ENCODE measurements at regions not wholly inside any gene's neighbourhood (a gene's known extent, or its start where the extent isn't known, plus 50 kb on each side); places are given as distances from the start of the nearest gene placed in this dataset.

GRCh38 chrX:16518131-16518530, 131.8 kb upstream of the S100G start:
- no peak for DNase-seq (ENCODE audit: low read depth, low spot score)
- CTCF ChIA-PET = no interaction called here
- POLR2A ChIA-PET = no interaction called here
- no peak for TF ChIP-seq CTCF (IDR thresholded peaks at IDR 0.05; ENCODE audit: insufficient read depth, low read length, missing control alignments)
- H3K4me3 ChIP-seq (ENCODE audit: low read depth, low read length) = no peak overlapping the region

DNA sequence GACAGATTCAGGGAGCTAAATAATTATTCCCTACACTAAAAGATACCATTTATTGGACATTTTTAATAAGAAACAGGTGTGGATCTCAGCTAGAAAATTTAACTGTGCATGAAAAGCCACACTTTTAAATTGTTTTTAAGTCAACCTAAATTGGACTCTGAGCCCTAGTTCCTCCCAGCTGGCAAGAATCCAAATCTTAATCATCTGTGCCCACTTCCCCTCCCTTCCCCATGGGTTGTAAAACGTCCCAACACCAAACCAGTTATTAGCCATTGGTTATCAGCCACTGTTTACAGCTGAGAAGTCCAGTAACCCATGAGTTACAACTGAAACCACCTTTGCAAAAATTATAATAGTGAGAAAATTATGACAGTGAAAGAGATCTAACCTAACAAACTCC, 125.6 kb upstream of the S100G start:
- POLR2A ChIA-PET = no interaction called here
- no peak overlapping the region for H3K4me3 ChIP-seq (ENCODE audit: low read depth, low read length)
- CTCF ChIA-PET = interaction anchor here (0.9 kb wide), 1 partner anchor 88 kb away, joined by 3 read pairs; no protein-coding TSS in a partner anchor
- no peak for TF ChIP-seq CTCF (IDR thresholded peaks at IDR 0.05; ENCODE audit: insufficient read depth, low read length, missing control alignments)
- DNase-seq (ENCODE audit: low read depth, low spot score) = no peak

DNA sequence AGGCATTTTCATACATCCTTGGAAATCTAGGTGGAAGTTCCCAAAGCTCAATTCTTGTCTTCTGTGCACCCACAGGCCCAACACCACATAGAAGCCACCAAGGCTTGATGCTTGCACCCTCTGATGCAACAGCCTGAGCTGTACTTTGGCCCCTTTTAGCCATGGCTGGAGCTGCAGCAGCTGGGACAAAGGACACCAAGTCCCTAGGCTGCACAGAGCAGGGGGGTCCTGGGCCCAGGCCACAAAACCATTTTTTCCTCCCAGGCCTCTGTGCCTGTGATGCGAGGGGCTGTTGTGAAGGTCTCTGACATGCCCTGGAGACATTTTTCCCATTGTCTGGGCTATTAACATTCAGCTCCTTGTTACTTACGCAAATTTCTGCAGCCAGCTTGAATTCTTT, 124.0 kb upstream of the S100G start:
- ChIA-PET CTCF (no interaction called here), POLR2A (no interaction called here)
- no peak overlapping the region for H3K4me3 ChIP-seq (ENCODE audit: low read depth, low read length)
- no peak for TF ChIP-seq CTCF (IDR thresholded peaks at IDR 0.05; ENCODE audit: insufficient read depth, low read length, missing control alignments)
- DNase-seq (ENCODE audit: low read depth, low spot score) = no peak

DNA sequence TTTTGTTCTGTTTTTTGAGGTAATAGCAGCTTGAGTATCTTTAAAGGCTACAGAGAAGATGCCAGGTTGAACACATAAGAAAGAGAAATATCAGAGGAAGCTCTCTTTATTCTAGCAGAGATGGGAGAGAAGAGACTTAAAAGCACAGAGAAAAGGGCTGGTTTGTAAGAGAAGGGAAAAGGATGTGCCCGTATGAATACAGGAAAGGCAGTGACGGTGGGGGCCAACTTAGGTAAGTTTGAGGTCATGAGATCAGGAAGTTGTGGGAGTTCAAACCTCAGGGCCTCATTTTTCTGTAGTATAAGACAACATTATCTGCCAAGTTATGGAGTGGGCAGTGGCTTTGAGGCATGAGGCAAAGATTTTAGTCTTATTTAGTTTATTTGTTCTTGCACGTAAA, 121.3 kb upstream of the S100G start:
- POLR2A ChIA-PET = no interaction called here

More for the DNA sequence above, 121.3 kb upstream of the S100G start:
- no peak overlapping the region for H3K4me3 ChIP-seq (ENCODE audit: low read depth, low read length)
- TF ChIP-seq CTCF (IDR thresholded peaks at IDR 0.05; ENCODE audit: insufficient read depth, low read length, missing control alignments) = no peak
- CTCF ChIA-PET = no interaction called here
- DNase-seq (ENCODE audit: low read depth, low spot score) = no peak

Data from AG04449 (cell line).